GM19395 (cell line): ENCODE measurements at regions not wholly inside any gene's neighbourhood (a gene's known extent, or its start where the extent isn't known, plus 50 kb on each side); places are given as distances from the start of the nearest gene placed in this dataset.
A peak's percentile ranks its signal among the peaks of the same experiment; 100 is the strongest.
"Not testable (repeated sequence)": the region's sequence is repeated elsewhere in the genome, so short reads cannot be mapped to it uniquely, and the experiment has no call there.

Experiments used
- ATAC-seq: cut with Tn5 transposase; IDR thresholded peaks from one replicate; pipeline ENCODE4 v1.9.1; 2021; ENCODE audit warnings: mild to moderate bottlenecking, moderate library complexity; ENCODE audit not compliant: unreplicated experiment

GRCh38 chrX:130550351-130550750 is 148.6 kb downstream of the RBMX2 start:
- ATAC-seq: no peak

- ATAC-seq: peak; percentile 87
Observed at GRCh38 chrX:130552444-130553073, 150.8 kb downstream of the RBMX2 start.

- no peak for ATAC-seq
Observed at GRCh38 chrX:130555341-130555740, 153.6 kb downstream of the RBMX2 start.

- ATAC-seq: no peak
Observed at GRCh38 chrX:130555757-130556156, 154.0 kb downstream of the RBMX2 start.

- ATAC-seq: no peak
Observed at GRCh38 chrX:130556951-130557350, 155.2 kb downstream of the RBMX2 start.

- no peak for ATAC-seq
Observed at GRCh38 chrX:130560544-130560943, 158.8 kb downstream of the RBMX2 start.

GRCh38 chrX:130561930-130562329 is 160.1 kb downstream of the RBMX2 start:
- no peak for ATAC-seq

GRCh38 chrX:130563476-130563875 is 161.7 kb downstream of the RBMX2 start:
- ATAC-seq: peak; percentile 82

- ATAC-seq: no peak
Observed at GRCh38 chrX:130566028-130566683, 164.4 kb downstream of the RBMX2 start.

GRCh38 chrX:130573030-130573429 is 171.2 kb downstream of the RBMX2 start:
- not testable (repeated sequence) for ATAC-seq
